OCI-LY3 (cell line): ENCODE measurements at regions not wholly inside any gene's neighbourhood (a gene's known extent, or its start where the extent isn't known, plus 50 kb on each side); places are given as distances from the start of the nearest gene placed in this dataset.

Source experiments
- CTCF ChIP-seq: fragments of 200-600, 300-600 bp; sonication (generic); IDR thresholded peaks from 2 replicates; pipeline ENCODE4 v1.5.1; 2014; ENCODE audit warnings: antibody characterized with exemption, low read length, low read depth
- EZH2phosphoT487 ChIP-seq: fragments of 200-600 bp; shearing (Covaris generic); IDR thresholded peaks from 2 replicates; pipeline ENCODE4 v1.6.1; 2018; ENCODE audit warnings: antibody characterized with exemption, mixed run types, low read depth

- no peak for TF ChIP-seq CTCF
- TF ChIP-seq EZH2phosphoT487, result no peak
These were observed 307.4 kb downstream of the MAN2A1 start for GRCh38 chr5:109997161-109997560.
